Colonic mucosa (tissue), 4 donors: ENCODE measurements at regions not wholly inside any gene's neighbourhood (a gene's known extent, or its start where the extent isn't known, plus 50 kb on each side); places are given as distances from the start of the nearest gene placed in this dataset.

Experiments
- DNase-seq: peaks from one replicate; pipeline ENCODE4 v3.0.0-alpha.2; 2020
- H3K27ac ChIP-seq: fragments of 200-600 bp; one replicate; pipeline ENCODE4 v1.8.0; 2021
- H3K27me3 ChIP-seq: fragments of 200-600 bp; one replicate; pipeline ENCODE4 v1.8.0; 2021
- H3K36me3 ChIP-seq: fragments of 200-600 bp; one replicate; pipeline ENCODE4 v1.8.0; 2021
- H3K4me1 ChIP-seq: fragments of 200-600 bp; one replicate; pipeline ENCODE4 v1.8.0; 2021; ENCODE audit warnings: mild to moderate bottlenecking
- H3K4me3 ChIP-seq: fragments of 200-600 bp; one replicate; pipeline ENCODE4 v1.8.0; 2021
- H3K9ac ChIP-seq, 2 donors: one replicate each; pipeline ENCODE4 v1.7.0; 2013; ENCODE audit warnings: control low read depth in 2 of 2, low read depth in 2 of 2, low read length in 2 of 2
- H3K9me3 ChIP-seq: fragments of 200-600 bp; one replicate; pipeline ENCODE4 v1.8.0; 2021
- intact Hi-C: fragments of 100-400 bp; cut with DNase I; formaldehyde crosslinking; loops from one replicate; pipeline ENCODE4 v1.14.1; 2022
- TF ChIP-seq, protein P1 (sequence below): fragments of 200-600 bp; IDR thresholded peaks from one replicate; pipeline ENCODE4 v1.8.0; 2022; ENCODE audit warnings: antibody characterized with exemption, mild to moderate bottlenecking
- donor health status: healthy.
- donor health status: DM: no; HTN: no; CAD: no.
- donor health status: DM: no; HTN: no; CAD: no.

DNA sequence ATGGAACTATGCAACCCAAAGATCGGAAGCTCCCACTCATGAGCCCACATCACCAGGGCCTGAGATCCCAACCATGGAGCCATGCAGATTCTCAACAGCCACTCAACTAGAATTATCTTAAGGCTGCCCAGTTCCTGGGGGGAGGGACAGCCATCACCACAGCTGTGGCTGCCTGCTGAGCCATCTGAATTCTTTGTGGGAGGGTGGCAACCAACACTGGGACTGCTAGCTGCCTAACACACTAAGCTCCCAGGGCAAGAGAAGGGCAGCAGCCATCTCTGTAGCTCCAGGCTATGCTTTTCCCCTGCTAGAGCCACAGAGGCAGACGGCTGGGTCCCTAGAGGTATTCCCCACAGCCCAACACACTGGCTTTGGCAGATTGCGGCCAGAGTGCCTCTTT lies 251.3 kb upstream of the GRAMD2B start:
- Histone ChIP-seq H3K4me1 (no peaks in the 10 kb centered on the region), H3K27me3 (no peaks in the 10 kb centered on the region), H3K36me3 (no peaks in the 10 kb centered on the region), H3K27ac (no peak overlapping the region), H3K9ac (no peak overlapping the region), H3K4me3 (no peak overlapping the region), H3K9me3 (no peaks in the 10 kb centered on the region)
- no peak for DNase-seq
- TF ChIP-seq, protein P1, sequence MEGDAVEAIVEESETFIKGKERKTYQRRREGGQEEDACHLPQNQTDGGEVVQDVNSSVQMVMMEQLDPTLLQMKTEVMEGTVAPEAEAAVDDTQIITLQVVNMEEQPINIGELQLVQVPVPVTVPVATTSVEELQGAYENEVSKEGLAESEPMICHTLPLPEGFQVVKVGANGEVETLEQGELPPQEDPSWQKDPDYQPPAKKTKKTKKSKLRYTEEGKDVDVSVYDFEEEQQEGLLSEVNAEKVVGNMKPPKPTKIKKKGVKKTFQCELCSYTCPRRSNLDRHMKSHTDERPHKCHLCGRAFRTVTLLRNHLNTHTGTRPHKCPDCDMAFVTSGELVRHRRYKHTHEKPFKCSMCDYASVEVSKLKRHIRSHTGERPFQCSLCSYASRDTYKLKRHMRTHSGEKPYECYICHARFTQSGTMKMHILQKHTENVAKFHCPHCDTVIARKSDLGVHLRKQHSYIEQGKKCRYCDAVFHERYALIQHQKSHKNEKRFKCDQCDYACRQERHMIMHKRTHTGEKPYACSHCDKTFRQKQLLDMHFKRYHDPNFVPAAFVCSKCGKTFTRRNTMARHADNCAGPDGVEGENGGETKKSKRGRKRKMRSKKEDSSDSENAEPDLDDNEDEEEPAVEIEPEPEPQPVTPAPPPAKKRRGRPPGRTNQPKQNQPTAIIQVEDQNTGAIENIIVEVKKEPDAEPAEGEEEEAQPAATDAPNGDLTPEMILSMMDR, result no peak
- intact Hi-C loops, result no loop called here

GRCh38 chr5:126172812-126173211 lies 250.4 kb upstream of the GRAMD2B start:
- TF ChIP-seq, protein P1, result no peak
- no peaks in the 10 kb centered on the region for H3K9me3 ChIP-seq
- no peaks in the 10 kb centered on the region for H3K36me3 ChIP-seq
- no peak overlapping the region for H3K9ac ChIP-seq
- H3K4me3 ChIP-seq, result no peak overlapping the region
- intact Hi-C loops, result no loop called here
- H3K4me1 ChIP-seq, result no peaks in the 10 kb centered on the region
- DNase-seq, result no peak
- H3K27ac ChIP-seq, result no peak overlapping the region
- H3K27me3 ChIP-seq, result no peaks in the 10 kb centered on the region

GRCh38 chr5:126178521-126178920 lies 244.7 kb upstream of the GRAMD2B start:
- Histone ChIP-seq H3K36me3 (no peaks in the 10 kb centered on the region), H3K27ac (no peak overlapping the region), H3K9ac (no peak overlapping the region), H3K4me1 (no peaks in the 10 kb centered on the region), H3K27me3 (no peaks in the 10 kb centered on the region), H3K4me3 (no peak overlapping the region), H3K9me3 (no peaks in the 10 kb centered on the region)
- DNase-seq, result peak; percentile 31
- intact Hi-C loops, result no loop called here
- TF ChIP-seq, protein P1, result no peak

GRCh38 chr5:126182971-126183695 lies 240.1 kb upstream of the GRAMD2B start:
- TF ChIP-seq, protein P1, result no peak
- no peak overlapping the region for H3K4me3 ChIP-seq
- no peak overlapping the region for H3K27ac ChIP-seq
- no peaks in the 10 kb centered on the region for H3K27me3 ChIP-seq
- DNase-seq, result no peak
- no peaks in the 10 kb centered on the region for H3K36me3 ChIP-seq
- intact Hi-C loops, result no loop called here
- no peaks in the 10 kb centered on the region for H3K4me1 ChIP-seq
- no peaks in the 10 kb centered on the region for H3K9me3 ChIP-seq
- H3K9ac ChIP-seq, result no peak overlapping the region

DNA sequence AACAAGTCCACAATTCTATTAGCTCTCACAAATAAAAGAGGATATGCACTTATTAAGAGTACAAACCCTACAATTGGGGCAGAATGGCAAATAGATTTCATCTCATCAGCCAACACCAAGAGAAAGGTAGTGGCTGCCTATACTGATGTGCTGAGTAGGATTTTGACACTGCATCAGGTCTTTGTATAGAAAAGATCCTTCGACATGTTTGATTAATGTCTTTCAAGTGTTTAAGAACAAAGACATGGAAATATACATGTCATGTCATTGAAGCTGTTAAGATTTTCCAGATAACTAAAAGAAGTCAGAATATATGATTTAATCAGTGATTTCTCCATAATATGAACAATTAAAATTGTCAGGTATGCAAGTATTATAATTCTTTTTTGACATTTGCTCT lies 238.7 kb upstream of the GRAMD2B start:
- no peaks in the 10 kb centered on the region for H3K27me3 ChIP-seq
- H3K4me3 ChIP-seq, result no peak overlapping the region
- intact Hi-C loops, result no loop called here
- H3K4me1 ChIP-seq, result no peaks in the 10 kb centered on the region
- DNase-seq, result no peak
- TF ChIP-seq, protein P1, result no peak
- H3K9me3 ChIP-seq, result no peaks in the 10 kb centered on the region
- H3K27ac ChIP-seq, result no peak overlapping the region
- H3K9ac ChIP-seq, result no peak overlapping the region
- no peaks in the 10 kb centered on the region for H3K36me3 ChIP-seq
